HCT116 (cell line): ENCODE measurements at regions not wholly inside any gene's neighbourhood (a gene's known extent, or its start where the extent isn't known, plus 50 kb on each side); places are given as distances from the start of the nearest gene placed in this dataset.

Source experiments
- ATAC-seq: fragments of 200-7000 bp; cut with Tn5 transposase; 2 replicates; pipeline ENCODE4 v1.9.1; 2020; ENCODE audit warnings: mild to moderate bottlenecking, moderate library complexity
- BruUV-seq: library from RNA; stranded (reverse); fragments of 400-500 nt; replicated peaks from 2 replicates; lab custom pipeline; 2021; lab: Mats Ljungman, UMichigan
- CTCF ChIA-PET: fragments of 300-600 bp; sonication (Branson Sonifier 250); formaldehyde crosslinking; loops from one replicate; lab custom pipeline; 2021; ENCODE audit warnings: antibody characterized with exemption; lab: Charles Lee
- POLR2A ChIA-PET: fragments of 300-600, 350-600 bp; sonication (Branson Sonifier 250); formaldehyde crosslinking; loops from one replicate; lab custom pipeline; 2021; ENCODE audit warnings: antibody characterized with exemption; lab: Charles Lee
- RAD21 ChIA-PET, 2 experiments: fragments of 300-600 bp; sonication (Branson Sonifier 250); formaldehyde crosslinking; loops; one replicate each; lab custom pipeline; 2023; ENCODE audit warnings: low total read pairs in 2 of 2; ENCODE audit not compliant: uncharacterized antibody in 2 of 2, unreplicated experiment in 2 of 2, low non-redundant PET in 1 of 2; lab: Charles Lee
- DNase-seq: peaks from one replicate; pipeline ENCODE4 v3.0.0-alpha.2; 2010; ENCODE audit warnings: low read depth, low spot score
- H2AFZ ChIP-seq: fragments of 200-600 bp; shearing (Covaris generic), sonication (generic); 2 replicates; pipeline ENCODE4 v1.6.1; 2017; ENCODE audit warnings: low read depth, mixed run types, mixed read lengths, antibody characterized with exemption, low read length; ENCODE audit not compliant: poor library complexity, severe bottlenecking
- H3K27ac ChIP-seq: 2 replicates; pipeline ENCODE4 v1.5.1; 2012; ENCODE audit warnings: low read depth, low read length
- H3K27me3 ChIP-seq: fragments of 200-600 bp; sonication (generic); 2 replicates; pipeline ENCODE4 v1.6.1; 2016; ENCODE audit warnings: mixed run types, low read length, mixed read lengths; ENCODE audit not compliant: insufficient read depth
- H3K36me3 ChIP-seq, 2 experiments: fragments of 200-500 bp in 1 of 2; fragments of 200-600 bp in 1 of 2; sonication (Bioruptor generic) in 1 of 2; sonication (generic) in 1 of 2; 2 replicates each; pipeline versions ENCODE4 v1.5.1 to v1.6.1; 2014 to 2016; ENCODE audit warnings: low read length in 2 of 2, inconsistent platforms in 1 of 2, mixed read lengths in 1 of 2, mixed run types in 1 of 2; ENCODE audit not compliant: insufficient read depth in 2 of 2, control insufficient read depth in 1 of 2
- H3K4me1 ChIP-seq, 2 experiments: fragments of 200-600 bp in 1 of 2; sonication (generic) in 1 of 2; 2 replicates each; pipeline versions ENCODE4 v1.5.1 to v1.6.1; 2012 to 2017; ENCODE audit warnings: low read length in 2 of 2, inconsistent platforms in 1 of 2, mild to moderate bottlenecking in 1 of 2, mixed read lengths in 1 of 2, mixed run types in 1 of 2, moderate library complexity in 1 of 2; ENCODE audit not compliant: insufficient read depth in 2 of 2, control insufficient read depth in 1 of 2
- H3K4me2 ChIP-seq: fragments of 200-600 bp; sonication (generic); 2 replicates; pipeline ENCODE4 v1.6.1; 2017; ENCODE audit warnings: mixed run types, low read length, mixed read lengths
- H3K4me3 ChIP-seq, 2 experiments: fragments of 200-600 bp in 1 of 2; sonication (generic) in 1 of 2; replicated peaks in 1 of 2; 2 replicates each; pipeline ENCODE4 v1.5.1; 2011 to 2016; ENCODE audit warnings: low read length in 2 of 2, control low read depth in 1 of 2, low read depth in 1 of 2, mild to moderate bottlenecking in 1 of 2, mixed read lengths in 1 of 2, mixed run types in 1 of 2
- H3K79me2 ChIP-seq: fragments of 200-600 bp; sonication (generic); 2 replicates; pipeline ENCODE4 v1.6.1; 2017; ENCODE audit warnings: mild to moderate bottlenecking, mixed run types, low read length, moderate library complexity, mixed read lengths; ENCODE audit not compliant: insufficient read depth
- H3K9ac ChIP-seq: fragments of 200-600 bp; sonication (generic); 2 replicates; pipeline ENCODE4 v1.6.1; 2016; ENCODE audit warnings: low read length, mixed read lengths
- H3K9me2 ChIP-seq: fragments of 200-600 bp; sonication (generic), shearing (Covaris generic); 2 replicates; pipeline ENCODE4 v1.6.1; 2017; ENCODE audit warnings: mixed run types, mild to moderate bottlenecking, moderate library complexity; ENCODE audit not compliant: insufficient read depth
- H3K9me3 ChIP-seq, 2 experiments: fragments of 200-500 bp in 1 of 2; fragments of 200-600 bp in 1 of 2; sonication (Bioruptor generic) in 1 of 2; sonication (generic) in 1 of 2; 2 replicates each; pipeline ENCODE4 v1.6.1; 2014 to 2017; ENCODE audit warnings: low read length in 2 of 2, mixed read lengths in 2 of 2, inconsistent platforms in 1 of 2, low read depth in 1 of 2, mild to moderate bottlenecking in 1 of 2, mixed run types in 1 of 2, moderate library complexity in 1 of 2; ENCODE audit not compliant: control insufficient read depth in 1 of 2, insufficient read depth in 1 of 2
- H4K20me1 ChIP-seq: fragments of 200-600 bp; sonication (generic), shearing (Covaris generic); 2 replicates; pipeline ENCODE4 v1.6.1; 2017; ENCODE audit warnings: mixed run types, mild to moderate bottlenecking, moderate library complexity; ENCODE audit not compliant: insufficient read depth
- ELF1 ChIP-seq: IDR thresholded peaks from 2 replicates; pipeline ENCODE4 v1.6.1; 2012; ENCODE audit warnings: low read depth, borderline replicate concordance
- EZH2 ChIP-seq: fragments of 200-600 bp; sonication (generic); IDR thresholded peaks from 2 replicates; pipeline ENCODE4 v1.6.1; 2017; ENCODE audit warnings: antibody characterized with exemption, mixed run types
- EZH2phosphoT487 ChIP-seq: fragments of 200-600 bp; IDR thresholded peaks from 2 replicates; pipeline ENCODE4 v1.6.1; 2018; ENCODE audit warnings: antibody characterized with exemption, borderline replicate concordance
- FOSL1 ChIP-seq: IDR thresholded peaks from 2 replicates; pipeline ENCODE4 v1.6.1; 2012; ENCODE audit warnings: low read depth
- POLR2A ChIP-seq: IDR thresholded peaks from 2 replicates; pipeline ENCODE4 v1.7.0; 2011; ENCODE audit warnings: borderline replicate concordance; ENCODE audit not compliant: insufficient read depth, insufficient read length; ENCODE audit errors: extremely low read depth
- RAD21 ChIP-seq: IDR thresholded peaks from 2 replicates; pipeline ENCODE4 v1.6.1; 2012; ENCODE audit warnings: low read depth, mild to moderate bottlenecking
- SP1 ChIP-seq: IDR thresholded peaks from 2 replicates; pipeline ENCODE4 v1.6.1; 2012; ENCODE audit warnings: low read depth
- SRF ChIP-seq: IDR thresholded peaks from 2 replicates; pipeline ENCODE4 v1.6.1; 2012; ENCODE audit warnings: low read depth
- TCF7L2 ChIP-seq: IDR thresholded peaks from 2 replicates; pipeline ENCODE4 v1.7.0; 2011; ENCODE audit warnings: borderline replicate concordance, inconsistent platforms; ENCODE audit not compliant: insufficient read depth, insufficient read length; ENCODE audit errors: extremely low read depth
- YY1 ChIP-seq: IDR thresholded peaks from 2 replicates; pipeline ENCODE4 v1.6.1; 2011; ENCODE audit warnings: low read length, low read depth, moderate library complexity, mild to moderate bottlenecking; ENCODE audit not compliant: insufficient replicate concordance; ENCODE audit errors: extremely low read depth
- intact Hi-C: fragments of 100-400 bp; cut with micrococcal nuclease; formaldehyde crosslinking; loops from 2 replicates; pipeline ENCODE4 v1.10.0; 2022
- TF ChIP-seq, protein P1 (sequence below): IDR thresholded peaks from 2 replicates; pipeline ENCODE4 v1.6.1; 2012; ENCODE audit warnings: low read depth
- TF ChIP-seq, protein P2 (sequence below): IDR thresholded peaks from 2 replicates; pipeline ENCODE4 v1.6.1; 2012

DNA sequence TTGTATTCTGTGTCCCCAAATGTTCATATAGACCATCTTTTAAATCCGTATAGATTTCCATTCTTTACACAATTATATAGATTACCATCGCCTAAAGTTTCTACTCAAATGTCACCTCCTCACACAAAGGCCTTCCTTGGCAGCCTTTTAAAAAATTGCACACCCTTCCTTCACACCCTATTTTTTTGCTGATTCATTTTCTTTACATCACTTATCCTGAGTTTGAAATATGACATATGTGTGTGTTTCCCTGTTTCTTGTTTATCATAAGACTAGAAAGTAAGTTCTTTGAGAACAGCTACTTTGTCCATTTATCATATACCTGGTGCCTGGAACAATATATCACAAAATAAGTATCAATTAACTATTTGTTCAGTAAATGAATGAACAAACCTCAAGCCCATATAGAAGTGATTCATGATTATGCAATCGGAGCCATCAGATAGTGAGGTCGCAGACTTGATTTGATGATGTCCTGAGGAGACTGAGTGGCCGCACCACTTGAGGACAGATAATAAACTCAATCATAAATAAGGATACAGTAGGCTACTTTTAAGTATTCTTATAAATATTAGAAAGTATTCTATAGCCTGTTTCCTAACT lies 327.4 kb upstream of the ZC3H12C start:
- intact Hi-C loops, result no loop called here
- no peak for DNase-seq
- H2AFZ ChIP-seq, result no peak overlapping the region
- CTCF ChIA-PET, result no interaction called here
- H3K27ac ChIP-seq, result no peak overlapping the region
- TF ChIP-seq SP1 (no peak), FOSL1 (no peak), EZH2phosphoT487 (no peak), RAD21 (no peak), ELF1 (no peak), EZH2 (no peak), SRF (no peak), POLR2A (no peak), YY1 (no peak), TCF7L2 (no peak)
- TF ChIP-seq, protein P1, sequence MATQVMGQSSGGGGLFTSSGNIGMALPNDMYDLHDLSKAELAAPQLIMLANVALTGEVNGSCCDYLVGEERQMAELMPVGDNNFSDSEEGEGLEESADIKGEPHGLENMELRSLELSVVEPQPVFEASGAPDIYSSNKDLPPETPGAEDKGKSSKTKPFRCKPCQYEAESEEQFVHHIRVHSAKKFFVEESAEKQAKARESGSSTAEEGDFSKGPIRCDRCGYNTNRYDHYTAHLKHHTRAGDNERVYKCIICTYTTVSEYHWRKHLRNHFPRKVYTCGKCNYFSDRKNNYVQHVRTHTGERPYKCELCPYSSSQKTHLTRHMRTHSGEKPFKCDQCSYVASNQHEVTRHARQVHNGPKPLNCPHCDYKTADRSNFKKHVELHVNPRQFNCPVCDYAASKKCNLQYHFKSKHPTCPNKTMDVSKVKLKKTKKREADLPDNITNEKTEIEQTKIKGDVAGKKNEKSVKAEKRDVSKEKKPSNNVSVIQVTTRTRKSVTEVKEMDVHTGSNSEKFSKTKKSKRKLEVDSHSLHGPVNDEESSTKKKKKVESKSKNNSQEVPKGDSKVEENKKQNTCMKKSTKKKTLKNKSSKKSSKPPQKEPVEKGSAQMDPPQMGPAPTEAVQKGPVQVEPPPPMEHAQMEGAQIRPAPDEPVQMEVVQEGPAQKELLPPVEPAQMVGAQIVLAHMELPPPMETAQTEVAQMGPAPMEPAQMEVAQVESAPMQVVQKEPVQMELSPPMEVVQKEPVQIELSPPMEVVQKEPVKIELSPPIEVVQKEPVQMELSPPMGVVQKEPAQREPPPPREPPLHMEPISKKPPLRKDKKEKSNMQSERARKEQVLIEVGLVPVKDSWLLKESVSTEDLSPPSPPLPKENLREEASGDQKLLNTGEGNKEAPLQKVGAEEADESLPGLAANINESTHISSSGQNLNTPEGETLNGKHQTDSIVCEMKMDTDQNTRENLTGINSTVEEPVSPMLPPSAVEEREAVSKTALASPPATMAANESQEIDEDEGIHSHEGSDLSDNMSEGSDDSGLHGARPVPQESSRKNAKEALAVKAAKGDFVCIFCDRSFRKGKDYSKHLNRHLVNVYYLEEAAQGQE, result no peak
- TF ChIP-seq, protein P2, sequence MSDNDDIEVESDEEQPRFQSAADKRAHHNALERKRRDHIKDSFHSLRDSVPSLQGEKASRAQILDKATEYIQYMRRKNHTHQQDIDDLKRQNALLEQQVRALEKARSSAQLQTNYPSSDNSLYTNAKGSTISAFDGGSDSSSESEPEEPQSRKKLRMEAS, result no peak
- H3K4me1 ChIP-seq, result no peaks in the 10 kb centered on the region
- no peak overlapping the region for H3K9ac ChIP-seq
- BruUV-seq, result no TSS peak
- H3K27me3 ChIP-seq, result no peaks in the 10 kb centered on the region
- H3K36me3 ChIP-seq, result no peaks in the 10 kb centered on the region
- H3K4me3 ChIP-seq, result no peak overlapping the region
- no peaks in the 10 kb centered on the region for H4K20me1 ChIP-seq
- no peaks in the 10 kb centered on the region for H3K79me2 ChIP-seq
- POLR2A ChIA-PET, result no interaction called here
- H3K4me2 ChIP-seq, result no peak overlapping the region
- no peaks in the 10 kb centered on the region for H3K9me3 ChIP-seq
- ATAC-seq, result no peak
- no peaks in the 10 kb centered on the region for H3K9me2 ChIP-seq
- RAD21 ChIA-PET, result no interaction called here
